Ectodermal cell (in vitro differentiated cells): ENCODE measurements at regions not wholly inside any gene's neighbourhood (a gene's known extent, or its start where the extent isn't known, plus 50 kb on each side); places are given as distances from the start of the nearest gene placed in this dataset.

Experiments used
- H3K27ac ChIP-seq: 2 replicates; pipeline ENCODE4 v1.7.0; 2013; ENCODE audit warnings: mild to moderate bottlenecking, low read depth, low read length; ENCODE audit not compliant: insufficient read depth, poor library complexity, severe bottlenecking
- H3K27me3 ChIP-seq: 2 replicates; pipeline ENCODE4 v1.7.0; 2013; ENCODE audit warnings: mild to moderate bottlenecking, low read length; ENCODE audit not compliant: insufficient read depth, control insufficient read depth, poor library complexity, severe bottlenecking
- H3K36me3 ChIP-seq: one replicate; pipeline ENCODE4 v1.7.0; 2013; ENCODE audit warnings: low read length; ENCODE audit not compliant: control insufficient read depth, insufficient read depth
- H3K4me1 ChIP-seq: one replicate; pipeline ENCODE4 v1.7.0; 2013; ENCODE audit warnings: low read length; ENCODE audit not compliant: control insufficient read depth, insufficient read depth
- H3K4me3 ChIP-seq: 2 replicates; pipeline ENCODE4 v1.7.0; 2013; ENCODE audit warnings: low read depth, low read length, control low read depth; ENCODE audit not compliant: insufficient read depth
- H3K9me3 ChIP-seq: 2 replicates; pipeline ENCODE4 v1.7.0; 2013; ENCODE audit warnings: mild to moderate bottlenecking, low read length, moderate library complexity; ENCODE audit not compliant: control insufficient read depth
- WGBS, 2 experiments: methylation state at CpG; one replicate each; pipeline ENCODE4 v1.1.7; 2013; ENCODE audit warnings: missing lambda C conversion rate in 2 of 2; 5-methylcytosine and 5-hydroxymethylcytosine counted together

- H3K27ac ChIP-seq = no peak overlapping the region
- 86 to 87% methylated on average over 13 of the region's 13 CpGs for WGBS, 2 experiments
- no peaks in the 10 kb centered on the region for H3K36me3 ChIP-seq
- H3K4me3 ChIP-seq = no peak overlapping the region
- H3K4me1 ChIP-seq = no peaks in the 10 kb centered on the region
- H3K27me3 ChIP-seq = no peaks in the 10 kb centered on the region
- H3K9me3 ChIP-seq = no peaks in the 10 kb centered on the region
These were observed 1298.6 kb downstream of the SI start for GRCh38 chr3:163779396-163780344.

GRCh38 chr3:163776743-163777142 lies 1301.6 kb downstream of the SI start:
- Histone ChIP-seq H3K4me3 (no peak overlapping the region), H3K4me1 (no peaks in the 10 kb centered on the region), H3K27ac (no peak overlapping the region), H3K36me3 (no peaks in the 10 kb centered on the region), H3K9me3 (no peaks in the 10 kb centered on the region), H3K27me3 (no peaks in the 10 kb centered on the region)

GRCh38 chr3:163773136-163773535 lies 1305.2 kb downstream of the SI start:
- Histone ChIP-seq H3K36me3 (no peaks in the 10 kb centered on the region), H3K27me3 (no peaks in the 10 kb centered on the region), H3K9me3 (no peaks in the 10 kb centered on the region), H3K27ac (no peak overlapping the region), H3K4me1 (no peaks in the 10 kb centered on the region), H3K4me3 (no peak overlapping the region)

GRCh38 chr3:163768048-163768447 lies 1310.2 kb downstream of the SI start:
- Histone ChIP-seq H3K27ac (no peak overlapping the region), H3K9me3 (no peaks in the 10 kb centered on the region), H3K36me3 (no peaks in the 10 kb centered on the region), H3K27me3 (no peaks in the 10 kb centered on the region), H3K4me1 (no peaks in the 10 kb centered on the region), H3K4me3 (no peak overlapping the region)

GRCh38 chr3:163766112-163766511 lies 1312.2 kb downstream of the SI start:
- no peaks in the 10 kb centered on the region for H3K4me1 ChIP-seq
- no peaks in the 10 kb centered on the region for H3K36me3 ChIP-seq
- no peak overlapping the region for H3K4me3 ChIP-seq
- no peaks in the 10 kb centered on the region for H3K9me3 ChIP-seq
- no peak overlapping the region for H3K27ac ChIP-seq
- no peaks in the 10 kb centered on the region for H3K27me3 ChIP-seq

GRCh38 chr3:163753033-163753432 lies 1325.3 kb downstream of the SI start:
- H3K9me3 ChIP-seq = no peaks in the 10 kb centered on the region
- 30 to 41% methylated on average over 1 of the region's 1 CpG for WGBS, 2 experiments
- no peak overlapping the region for H3K4me3 ChIP-seq
- H3K36me3 ChIP-seq = no peaks in the 10 kb centered on the region
- no peaks in the 10 kb centered on the region for H3K27me3 ChIP-seq
- H3K4me1 ChIP-seq = peaks cover 7% of the 10 kb centered on the region
- H3K27ac ChIP-seq = no peak overlapping the region

- H3K27me3 ChIP-seq = no peaks in the 10 kb centered on the region
- no peak overlapping the region for H3K27ac ChIP-seq
- WGBS, 2 experiments = 90 to 91% methylated on average over 2 of the region's 2 CpGs
- no peaks in the 10 kb centered on the region for H3K4me1 ChIP-seq
- no peak overlapping the region for H3K4me3 ChIP-seq
- no peaks in the 10 kb centered on the region for H3K36me3 ChIP-seq
- H3K9me3 ChIP-seq = no peaks in the 10 kb centered on the region
These were observed 1333.1 kb downstream of the SI start for GRCh38 chr3:163745204-163745603.

- Histone ChIP-seq H3K27me3 (no peaks in the 10 kb centered on the region), H3K9me3 (no peaks in the 10 kb centered on the region), H3K4me3 (no peak overlapping the region), H3K4me1 (no peaks in the 10 kb centered on the region), H3K36me3 (no peaks in the 10 kb centered on the region), H3K27ac (no peak overlapping the region)
- 83% methylated on average over 1 of the region's 1 CpG; no CpG with 5 or more reads in 1 of the 2 experiments for WGBS, 2 experiments
These were observed 1342.9 kb downstream of the SI start for GRCh38 chr3:163735394-163735793.

- Histone ChIP-seq H3K36me3 (no peaks in the 10 kb centered on the region), H3K4me1 (no peaks in the 10 kb centered on the region), H3K4me3 (no peak overlapping the region), H3K27me3 (no peaks in the 10 kb centered on the region), H3K9me3 (no peaks in the 10 kb centered on the region), H3K27ac (no peak overlapping the region)
- WGBS, 2 experiments = 90 to 100% methylated on average over 1 of the region's 2 CpGs
These were observed 1347.6 kb downstream of the SI start for GRCh38 chr3:163730684-163731083.

- no peaks in the 10 kb centered on the region for H3K36me3 ChIP-seq
- no peaks in the 10 kb centered on the region for H3K9me3 ChIP-seq
- H3K27me3 ChIP-seq = no peaks in the 10 kb centered on the region
- H3K27ac ChIP-seq = no peak overlapping the region
- WGBS, 2 experiments = 42% methylated on average over 2 of the region's 2 CpGs; no CpG with 5 or more reads in 1 of the 2 experiments
- H3K4me1 ChIP-seq = no peaks in the 10 kb centered on the region
- no peak overlapping the region for H3K4me3 ChIP-seq
These were observed 1352.2 kb downstream of the SI start for GRCh38 chr3:163726125-163726524.
